ENCODE measurements at regions not wholly inside any gene's neighbourhood (a gene's known extent, or its start where the extent isn't known, plus 50 kb on each side); places are given as distances from the start of the nearest gene placed in this dataset.

- no peak overlapping the region for H3K27ac ChIP-seq (ENCODE audit: low read length)
- H2AFZ ChIP-seq (ENCODE audit: low read depth, low read length): no peak overlapping the region
- no peaks in the 10 kb centered on the region for H3K4me1 ChIP-seq (ENCODE audit: insufficient read depth, low read length)
- DNase-seq (no peak), ATAC-seq (ENCODE audit: insufficient read depth, low read depth) (no peak)
- H3K4me3 ChIP-seq (ENCODE audit: low read depth in 1 of 2, low read length in 2 of 2): no peak overlapping the region
- no peaks in the 10 kb centered on the region for H3K36me3 ChIP-seq (ENCODE audit: insufficient read depth, low read length)
- H3K79me2 ChIP-seq (ENCODE audit: insufficient read depth, low read length): no peaks in the 10 kb centered on the region
- H4K20me1 ChIP-seq (ENCODE audit: insufficient read depth, low read length): no peaks in the 10 kb centered on the region
- no peaks in the 10 kb centered on the region for H3K9me3 ChIP-seq (ENCODE audit: insufficient read depth, low read length, severe bottlenecking)
- no peak for TF ChIP-seq EZH2 (IDR thresholded peaks at IDR 0.05; ENCODE audit: borderline replicate concordance, low read depth, low read length, severe bottlenecking)
- no peak for TF ChIP-seq CTCF (IDR thresholded peaks at IDR 0.05; ENCODE audit: borderline replicate concordance, extremely low read depth, low read length, poor library complexity, severe bottlenecking)
- H3K4me2 ChIP-seq (ENCODE audit: insufficient read depth, low read length): no peak overlapping the region
- no peaks in the 10 kb centered on the region for H3K27me3 ChIP-seq (ENCODE audit: insufficient read depth, low read length, poor library complexity)
- H3K9ac ChIP-seq (ENCODE audit: low read depth, low read length): no peak overlapping the region
Measured at GRCh38 chr3:67864587-67865183, 210.3 kb upstream of the SUCLG2 start.

- no peaks in the 10 kb centered on the region for H3K79me2 ChIP-seq (ENCODE audit: insufficient read depth, low read length)
- no peak for DNase-seq
- TF ChIP-seq EZH2 (IDR thresholded peaks at IDR 0.05; ENCODE audit: borderline replicate concordance, low read depth, low read length, severe bottlenecking) (no peak), CTCF (IDR thresholded peaks at IDR 0.05; ENCODE audit: borderline replicate concordance, extremely low read depth, low read length, poor library complexity, severe bottlenecking) (peak; percentile 53)
- H3K9ac ChIP-seq (ENCODE audit: low read depth, low read length): no peak overlapping the region
- no peak overlapping the region for H3K27ac ChIP-seq (ENCODE audit: low read length)
- H3K4me2 ChIP-seq (ENCODE audit: insufficient read depth, low read length): no peak overlapping the region
- ATAC-seq (ENCODE audit: insufficient read depth, low read depth): peak; percentile 48; the same call in 1 of the 3 replicates
- no peak overlapping the region for H2AFZ ChIP-seq (ENCODE audit: low read depth, low read length)
- H3K36me3 ChIP-seq (ENCODE audit: insufficient read depth, low read length): no peaks in the 10 kb centered on the region
- no peaks in the 10 kb centered on the region for H3K9me3 ChIP-seq (ENCODE audit: insufficient read depth, low read length, severe bottlenecking)
- H3K4me1 ChIP-seq (ENCODE audit: insufficient read depth, low read length): no peaks in the 10 kb centered on the region
- H3K27me3 ChIP-seq (ENCODE audit: insufficient read depth, low read length, poor library complexity): no peaks in the 10 kb centered on the region
- no peak overlapping the region for H3K4me3 ChIP-seq (ENCODE audit: low read depth in 1 of 2, low read length in 2 of 2)
- no peaks in the 10 kb centered on the region for H4K20me1 ChIP-seq (ENCODE audit: insufficient read depth, low read length)
Measured at GRCh38 chr3:67863869-67864268, 209.5 kb upstream of the SUCLG2 start.

GRCh38 chr3:67860429-67860828, 206.0 kb upstream of the SUCLG2 start:
- Histone ChIP-seq H3K4me3 (ENCODE audit: low read depth in 1 of 2, low read length in 2 of 2) (no peak overlapping the region), H3K4me1 (ENCODE audit: insufficient read depth, low read length) (no peaks in the 10 kb centered on the region), H3K4me2 (ENCODE audit: insufficient read depth, low read length) (no peak overlapping the region), H3K36me3 (ENCODE audit: insufficient read depth, low read length) (no peaks in the 10 kb centered on the region), H3K27ac (ENCODE audit: low read length) (no peak overlapping the region), H3K27me3 (ENCODE audit: insufficient read depth, low read length, poor library complexity) (no peaks in the 10 kb centered on the region), H2AFZ (ENCODE audit: low read depth, low read length) (no peak overlapping the region), H4K20me1 (ENCODE audit: insufficient read depth, low read length) (no peaks in the 10 kb centered on the region), H3K9me3 (ENCODE audit: insufficient read depth, low read length, severe bottlenecking) (no peaks in the 10 kb centered on the region), H3K79me2 (ENCODE audit: insufficient read depth, low read length) (no peaks in the 10 kb centered on the region), H3K9ac (ENCODE audit: low read depth, low read length) (no peak overlapping the region)
- TF ChIP-seq EZH2 (IDR thresholded peaks at IDR 0.05; ENCODE audit: borderline replicate concordance, low read depth, low read length, severe bottlenecking) (no peak), CTCF (IDR thresholded peaks at IDR 0.05; ENCODE audit: borderline replicate concordance, extremely low read depth, low read length, poor library complexity, severe bottlenecking) (no peak)
- DNase-seq (no peak), ATAC-seq (ENCODE audit: insufficient read depth, low read depth) (no peak)

Data from DND-41 (cell line).